Motor neuron (in vitro differentiated cells): ENCODE measurements at regions not wholly inside any gene's neighbourhood (a gene's known extent, or its start where the extent isn't known, plus 50 kb on each side); places are given as distances from the start of the nearest gene placed in this dataset.

ENCODE experiments used
- ATAC-seq, 8 experiments: fragments of 200-7000 bp; cut with Tn5 transposase; replicated peaks in 6 of 8; 2 replicates each; pipeline ENCODE4 v1.8.0; 2021; ENCODE audit warnings: mild to moderate bottlenecking in 8 of 8, moderate library complexity in 8 of 8
- H3K27ac ChIP-seq, 2 donors: fragments of 250-450 bp; sonication (Bioruptor Pico); 2 replicates each; pipeline ENCODE4 v1.9.0; 2021; ENCODE audit warnings: antibody characterized with exemption in 2 of 2, mild to moderate bottlenecking in 2 of 2, moderate library complexity in 1 of 2
- H3K4me1 ChIP-seq, 2 donors: fragments of 250-450 bp; sonication (Bioruptor Pico); replicated peaks in 1 of 2; 2 replicates each; pipeline ENCODE4 v1.6.1; 2021; ENCODE audit warnings: antibody characterized with exemption in 2 of 2, mild to moderate bottlenecking in 2 of 2, moderate library complexity in 1 of 2
- H3K4me3 ChIP-seq, 5 donors: fragments of 250-450 bp; sonication (Bioruptor Pico); 2 replicates each; pipeline ENCODE4 v1.9.0; 2021; ENCODE audit warnings: antibody characterized with exemption in 5 of 5, mild to moderate bottlenecking in 5 of 5, moderate library complexity in 4 of 5
- WGBS, 10 experiments: fragments of 450-650 bp; shearing (Covaris generic); methylation state at CpG; one replicate each; pipeline ENCODE4 v1.0.0; 2022; 5-methylcytosine and 5-hydroxymethylcytosine counted together
- in situ Hi-C, 9 experiments: fragments of 400-800 bp; cut with MboI; loops; one replicate each; pipeline ENCODE4 v1.15.0; 2021; ENCODE audit warnings: low sequenced_read_pairs in 9 of 9, low pct_unique_long_range_greater_than_20kb in 2 of 9; ENCODE audit not compliant: unreplicated experiment in 9 of 9

DNA sequence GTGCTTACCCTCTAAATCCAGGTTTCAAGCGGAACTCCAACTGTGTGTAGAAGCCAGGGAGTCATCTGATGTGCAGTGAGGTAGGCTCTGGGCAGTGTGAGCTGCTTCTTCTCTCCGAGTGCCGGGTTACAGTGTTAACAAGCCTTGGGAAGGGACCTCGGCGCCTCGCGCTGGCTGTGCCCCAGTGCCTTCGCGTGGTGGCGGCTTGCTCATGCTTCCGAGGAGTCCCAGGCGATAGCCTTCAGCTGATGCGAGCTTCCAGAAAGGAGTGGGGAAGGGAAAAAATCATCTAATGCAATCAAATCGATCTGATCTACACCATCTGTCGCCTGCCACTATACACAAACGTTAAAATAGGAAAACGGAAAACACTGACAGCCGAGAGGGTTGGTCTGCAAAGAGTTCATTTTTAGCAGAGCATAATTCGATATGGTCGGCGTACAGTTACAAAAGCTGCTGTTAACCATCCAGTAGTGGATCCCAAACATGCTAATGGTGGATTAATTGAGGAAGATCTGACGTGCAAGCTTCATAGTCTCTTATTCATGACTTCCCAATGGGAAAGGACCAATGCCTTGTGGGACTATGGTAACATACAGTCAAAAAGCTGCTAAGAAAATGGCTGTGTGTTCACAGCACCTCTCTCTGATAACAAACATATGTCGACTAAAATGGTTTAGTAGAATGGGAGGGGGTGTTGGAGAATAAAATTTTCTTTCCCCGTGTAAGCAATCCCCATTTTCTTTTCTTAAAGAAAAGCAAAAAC, 128.7 kb upstream of the DPYD start:
- Histone ChIP-seq H3K4me3 (peak overlapping the region; percentile 18 to 72 (median 61)), H3K4me1 (peaks cover 11 to 30% of the 10 kb centered on the region in 2 donors), H3K27ac (peak overlapping the region in 1 of 2 donors; percentile 73)
- WGBS, 10 experiments, result 12 to 74% (median 26%) methylated on average over 4 to 22 of the region's 24 CpGs; no CpG with 5 or more reads in 1 of the 10 experiments
- peak in 4 of 8 experiments; percentile 27 to 55 (median 44) for ATAC-seq
- in situ Hi-C loops, result loop anchor here in 7 of 9 experiments (10.0 to 25.0 kb wide), 5 partner anchors 413 to 1837 kb away; no protein-coding TSS in a partner anchor

GRCh38 chr1:98048751-98049325, 128.0 kb upstream of the DPYD start:
- ATAC-seq, result no peak
- 0 to 21% (median 4%) methylated on average over 1 to 12 of the region's 16 CpGs; no CpG with 5 or more reads in 2 of the 10 experiments for WGBS, 10 experiments
- Histone ChIP-seq H3K27ac (peak overlapping the region in 1 of 2 donors; percentile 73), H3K4me1 (peaks cover 18 to 37% of the 10 kb centered on the region in 2 donors), H3K4me3 (peak overlapping the region; percentile 18 to 72 (median 61))
- in situ Hi-C loops, result no loop called here

DNA sequence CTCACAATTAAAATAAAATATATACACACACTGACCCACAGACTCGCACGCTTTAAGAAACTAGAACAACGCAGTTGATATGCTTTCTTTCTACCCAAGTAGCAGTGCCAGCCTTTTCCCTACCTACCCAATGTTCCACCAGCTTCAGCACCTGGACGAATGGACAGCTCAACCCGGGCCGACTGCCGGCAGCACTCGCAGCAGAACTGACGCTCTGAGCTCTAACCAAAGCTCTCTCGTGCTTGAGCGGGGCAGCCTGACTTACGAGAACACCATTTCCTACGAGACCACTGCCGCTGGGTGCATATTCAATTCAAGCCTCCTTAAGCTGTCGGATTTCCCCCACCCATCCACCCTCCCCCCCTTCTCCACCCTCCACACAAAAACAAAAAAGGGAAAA, 127.4 kb upstream of the DPYD start:
- H3K4me3 ChIP-seq, result peak overlapping the region; percentile 18 to 72 (median 61)
- 0 to 9% (median 0%) methylated on average over 1 to 14 of the region's 15 CpGs; no CpG with 5 or more reads in 1 of the 10 experiments for WGBS, 10 experiments
- H3K4me1 ChIP-seq, result peaks cover 19 to 39% of the 10 kb centered on the region in 2 donors
- peak overlapping the region in 1 of 2 donors; percentile 73 for H3K27ac ChIP-seq
- in situ Hi-C loops, result no loop called here
- ATAC-seq, result peak; percentile 16 to 79 (median 46)

GRCh38 chr1:98047171-98047570, 126.3 kb upstream of the DPYD start:
- in situ Hi-C loops, result no loop called here
- peak overlapping the region in 4 of 5 donors; percentile 44 to 72 (median 65) for H3K4me3 ChIP-seq
- 13 to 70% (median 35%) methylated on average over 1 of the region's 1 CpG; no CpG with 5 or more reads in 4 of the 10 experiments for WGBS, 10 experiments
- ATAC-seq, result no peak
- H3K4me1 ChIP-seq, result peaks cover 16 to 41% of the 10 kb centered on the region in 2 donors
- H3K27ac ChIP-seq, result no peak overlapping the region

DNA sequence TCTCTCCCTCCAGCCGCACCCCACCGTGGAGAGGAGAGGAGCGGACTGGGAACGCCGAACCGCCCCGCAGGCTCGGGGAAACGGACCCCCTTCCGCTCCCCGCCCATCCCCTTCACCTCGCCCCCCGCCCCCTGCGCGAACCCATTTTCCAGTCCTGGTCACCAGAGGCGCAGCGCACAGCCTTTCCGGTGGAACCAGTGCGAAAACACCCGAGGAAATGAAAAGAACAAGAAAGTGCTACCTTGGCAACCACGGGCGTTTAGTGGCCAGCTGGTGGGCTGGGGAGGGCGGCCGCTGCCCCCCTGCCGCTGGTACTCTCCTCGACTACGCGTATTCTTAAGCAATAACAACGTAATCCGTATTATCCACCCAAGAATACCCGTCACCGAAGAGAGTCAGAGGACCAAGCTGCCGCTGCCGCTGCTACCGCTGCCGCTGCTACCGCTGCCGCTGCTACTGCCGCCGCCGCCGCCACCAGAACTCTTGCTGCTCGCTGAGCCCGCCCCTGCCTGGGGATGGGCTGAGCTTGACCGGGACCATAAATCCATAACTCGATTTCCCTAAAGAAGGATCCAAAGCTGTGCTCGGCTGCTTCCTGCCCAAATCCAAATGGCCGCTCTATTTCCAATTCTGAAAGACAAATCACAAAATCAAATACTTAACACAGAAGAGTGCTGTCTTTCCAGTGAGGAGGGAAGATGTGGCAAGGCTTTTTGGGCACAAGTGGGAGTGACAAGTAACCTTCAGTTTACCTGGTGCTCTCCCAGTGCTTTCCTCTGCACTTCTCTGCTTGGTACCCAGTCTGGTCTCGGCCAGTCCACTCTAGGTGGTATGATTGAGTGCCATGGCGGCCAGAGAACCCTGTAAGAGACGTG, 125.2 kb upstream of the DPYD start:
- WGBS, 10 experiments, result 0 to 31% (median 6%) methylated on average over 1 to 20 of the region's 51 CpGs; no CpG with 5 or more reads in 1 of the 10 experiments
- in situ Hi-C loops, result no loop called here
- H3K4me1 ChIP-seq, result peaks cover 16 to 48% of the 10 kb centered on the region in 2 donors
- H3K4me3 ChIP-seq, result peak overlapping the region; percentile 44 to 74 (median 69)
- H3K27ac ChIP-seq, result peak overlapping the region; percentile 18 to 24
- peak; percentile 17 to 68 (median 33) for ATAC-seq

DNA sequence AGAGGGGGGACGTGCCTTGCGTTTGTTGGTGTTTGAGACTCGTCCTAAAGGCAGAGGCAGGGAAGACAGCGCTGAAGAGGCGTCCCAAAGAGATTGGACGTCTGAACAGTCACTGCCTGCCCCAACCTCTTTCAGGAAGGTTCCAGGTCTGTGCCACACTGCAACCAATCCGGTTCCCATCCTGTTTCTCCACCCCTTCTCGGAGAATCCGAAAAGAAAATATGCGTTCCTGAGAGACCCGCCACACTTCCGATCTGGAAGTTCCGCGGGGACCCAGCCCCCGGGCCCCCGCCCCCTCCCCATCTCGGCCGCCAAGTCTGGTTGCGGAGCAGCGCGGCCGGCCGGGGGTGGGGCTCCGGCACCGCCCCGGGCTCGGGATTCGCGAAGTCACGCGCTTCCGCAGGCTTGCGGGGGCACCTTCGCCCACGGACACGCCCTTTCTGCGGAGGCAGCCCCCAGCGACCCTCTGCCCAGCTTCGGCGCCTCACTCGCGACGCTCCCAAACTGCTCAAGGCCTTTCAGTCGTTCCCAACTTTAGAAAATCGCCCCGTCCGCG, 124.5 kb upstream of the DPYD start:
- Histone ChIP-seq H3K4me3 (peak overlapping the region; percentile 44 to 74 (median 69)), H3K4me1 (peaks cover 16 to 44% of the 10 kb centered on the region in 2 donors), H3K27ac (peak overlapping the region in 1 of 2 donors; percentile 24)
- WGBS, 10 experiments, result 0 to 24% (median 20%) methylated on average over 1 to 6 of the region's 48 CpGs; no CpG with 5 or more reads in 5 of the 10 experiments
- in situ Hi-C loops, result no loop called here
- peak; percentile 50 to 75 (median 60) for ATAC-seq

GRCh38 chr1:98044766-98045165, 123.9 kb upstream of the DPYD start:
- no peak overlapping the region for H3K27ac ChIP-seq
- H3K4me1 ChIP-seq, result peaks cover 16 to 39% of the 10 kb centered on the region in 2 donors
- peak in 3 of 8 experiments; percentile 2 to 8 (median 5) for ATAC-seq
- WGBS, 10 experiments, result 32 to 100% (median 77%) methylated on average over 1 to 12 of the region's 16 CpGs; no CpG with 5 or more reads in 3 of the 10 experiments
- in situ Hi-C loops, result no loop called here
- H3K4me3 ChIP-seq, result peak overlapping the region; percentile 44 to 74 (median 69)

DNA sequence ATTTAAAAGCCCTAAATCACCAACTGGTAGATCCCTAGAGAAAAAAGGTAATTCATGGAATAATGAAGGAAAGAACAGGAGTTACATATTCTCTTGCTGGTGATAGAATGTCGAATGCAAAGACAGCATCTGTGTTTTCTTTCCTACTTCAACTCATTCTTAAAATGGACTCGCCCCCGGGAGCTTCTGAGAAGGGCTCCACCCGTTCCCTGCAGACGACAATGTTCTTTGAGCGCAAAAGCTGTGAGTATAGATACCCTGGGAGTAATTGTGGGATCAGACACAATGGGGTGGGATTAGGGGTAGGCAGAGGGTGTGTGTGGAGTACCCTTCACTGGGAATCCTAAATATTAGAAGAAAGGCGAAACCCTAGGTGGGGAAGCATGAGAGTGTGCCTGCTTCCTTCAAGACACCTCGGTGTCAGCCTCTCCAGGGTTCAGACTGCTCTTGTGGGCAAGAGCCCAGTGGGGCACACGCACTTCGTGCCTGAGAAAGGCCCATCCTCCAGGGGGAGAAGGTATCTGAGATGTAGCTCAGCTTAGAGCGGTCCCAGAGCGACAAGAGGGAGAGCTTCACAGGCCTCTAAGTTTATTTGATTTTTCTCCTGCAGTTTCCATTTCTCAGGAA, 123.3 kb upstream of the DPYD start:
- Histone ChIP-seq H3K27ac (no peak overlapping the region), H3K4me1 (peaks cover 16 to 39% of the 10 kb centered on the region in 2 donors), H3K4me3 (peak overlapping the region in 3 of 5 donors; percentile 44 to 72 (median 61))
- WGBS, 10 experiments, result 11 to 89% (median 70%) methylated on average over 1 to 12 of the region's 12 CpGs; no CpG with 5 or more reads in 1 of the 10 experiments
- peak in 3 of 8 experiments; percentile 8 to 11 (median 11) for ATAC-seq
- in situ Hi-C loops, result no loop called here

DNA sequence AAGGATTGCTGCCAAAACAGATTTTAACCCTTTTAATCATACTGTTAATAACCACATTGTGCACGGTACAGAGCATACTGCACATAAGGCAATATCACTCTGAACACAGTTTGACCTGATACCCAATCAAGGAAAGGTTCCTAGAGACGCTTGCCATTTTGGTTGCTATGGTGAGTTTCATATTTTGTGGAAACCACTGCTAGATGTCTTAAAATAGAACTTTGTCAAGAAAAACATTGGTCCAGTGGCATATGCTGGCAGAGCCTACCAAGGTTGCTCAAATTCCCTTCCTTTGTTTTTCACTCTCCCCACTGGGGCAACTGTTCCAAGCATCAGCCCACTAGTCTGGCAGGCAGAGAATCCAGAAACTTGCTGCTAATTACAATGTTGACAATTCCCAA, 114.8 kb upstream of the DPYD start:
- in situ Hi-C loops, result no loop called here
- WGBS, 10 experiments, result 80 to 100% (median 95%) methylated on average over 1 to 2 of the region's 2 CpGs; no CpG with 5 or more reads in 5 of the 10 experiments
- H3K4me1 ChIP-seq, result peaks cover 0 to 3% of the 10 kb centered on the region in 2 donors
- no peak overlapping the region for H3K27ac ChIP-seq
- H3K4me3 ChIP-seq, result no peak overlapping the region
- ATAC-seq, result no peak

- H3K4me3 ChIP-seq, result no peak overlapping the region
- ATAC-seq, result no peak
- H3K27ac ChIP-seq, result no peak overlapping the region
- in situ Hi-C loops, result no loop called here
- peaks cover 0 to 3% of the 10 kb centered on the region in 2 donors for H3K4me1 ChIP-seq
- 43 to 93% (median 72%) methylated on average over 2 to 3 of the region's 3 CpGs; no CpG with 5 or more reads in 2 of the 10 experiments for WGBS, 10 experiments
Observed at GRCh38 chr1:98034505-98034904, 113.7 kb upstream of the DPYD start.

GRCh38 chr1:98032958-98033357, 112.1 kb upstream of the DPYD start:
- H3K4me3 ChIP-seq, result no peak overlapping the region
- in situ Hi-C loops, result no loop called here
- H3K27ac ChIP-seq, result no peak overlapping the region
- peaks cover 0 to 3% of the 10 kb centered on the region in 2 donors for H3K4me1 ChIP-seq
- ATAC-seq, result peak in 3 of 8 experiments; percentile 44 to 63 (median 46)
- WGBS, 10 experiments, result 43 to 100% (median 60%) methylated on average over 1 of the region's 1 CpG; no CpG with 5 or more reads in 3 of the 10 experiments

DNA sequence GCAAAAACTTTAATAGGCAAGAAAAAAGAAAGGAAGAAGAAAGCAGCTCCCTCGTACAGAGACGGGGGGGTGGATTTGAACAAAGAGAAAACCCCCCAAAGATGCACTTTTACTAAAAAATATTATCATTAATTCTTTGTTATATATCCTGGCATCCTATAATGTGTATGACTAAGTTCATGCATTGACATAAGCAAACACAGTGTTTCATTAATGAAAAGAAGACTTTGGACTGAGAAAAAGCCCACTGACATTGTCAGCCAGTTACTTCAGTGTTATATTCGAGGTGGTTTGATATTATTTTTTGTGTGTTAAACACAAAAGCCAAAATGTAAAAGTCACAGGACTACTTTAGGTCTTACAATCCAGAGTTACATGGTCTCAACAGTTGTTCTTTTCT, 110.1 kb upstream of the DPYD start:
- peaks cover 0 to 3% of the 10 kb centered on the region in 2 donors for H3K4me1 ChIP-seq
- ATAC-seq, result no peak
- 20 to 82% (median 68%) methylated on average over 1 to 3 of the region's 3 CpGs for WGBS, 10 experiments
- in situ Hi-C loops, result no loop called here
- H3K4me3 ChIP-seq, result no peak overlapping the region
- H3K27ac ChIP-seq, result no peak overlapping the region
